GM04503 (cell line): ENCODE measurements at regions not wholly inside any gene's neighbourhood (a gene's known extent, or its start where the extent isn't known, plus 50 kb on each side); places are given as distances from the start of the nearest gene placed in this dataset.

Experiments
- DNase-seq: peaks from one replicate; pipeline ENCODE4 v3.0.0-alpha.2; 2012; ENCODE audit warnings: low read depth

GRCh38 chr5:125607018-125607417 lies 816.2 kb upstream of the GRAMD2B start:
- DNase-seq = peak; percentile 3

DNA sequence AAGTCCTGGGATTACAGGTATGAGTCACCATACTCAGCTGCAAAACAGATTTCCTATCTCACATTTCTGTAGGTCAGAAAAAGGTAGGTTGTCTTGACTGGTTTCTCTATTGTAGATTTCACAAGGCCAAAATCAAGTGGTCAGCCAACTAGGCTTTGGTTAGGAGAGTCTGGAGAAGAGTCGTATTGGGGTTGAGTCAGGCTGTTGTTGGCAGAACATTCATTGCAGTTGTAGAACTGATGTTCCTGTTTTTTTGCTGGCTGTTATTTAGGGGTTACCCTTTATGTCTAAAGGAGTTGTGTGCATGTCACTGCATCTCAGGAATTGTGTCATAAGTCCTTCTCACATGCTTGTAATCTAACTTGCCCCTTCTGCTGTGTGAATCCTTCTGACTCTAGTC lies 814.2 kb upstream of the GRAMD2B start:
- DNase-seq = no peak

DNA sequence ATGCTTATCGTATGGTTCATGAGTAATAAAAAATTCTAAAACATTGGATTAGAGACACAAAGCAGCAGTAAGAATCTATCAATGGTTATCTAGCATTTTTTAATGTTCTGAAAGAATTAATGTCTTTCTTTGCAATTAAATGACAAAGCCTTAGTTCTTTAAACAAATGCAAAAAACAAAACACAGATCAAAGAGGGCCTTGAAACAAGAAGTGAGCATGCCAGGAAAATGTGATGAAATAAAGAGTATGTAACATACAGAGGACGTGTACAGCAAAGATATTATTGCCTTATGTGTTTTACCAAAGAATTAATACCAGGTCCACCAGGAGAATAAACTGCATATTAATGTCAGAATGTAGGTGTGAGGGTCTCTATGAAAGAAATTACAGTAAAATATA lies 812.3 kb upstream of the GRAMD2B start:
- DNase-seq = no peak

DNA sequence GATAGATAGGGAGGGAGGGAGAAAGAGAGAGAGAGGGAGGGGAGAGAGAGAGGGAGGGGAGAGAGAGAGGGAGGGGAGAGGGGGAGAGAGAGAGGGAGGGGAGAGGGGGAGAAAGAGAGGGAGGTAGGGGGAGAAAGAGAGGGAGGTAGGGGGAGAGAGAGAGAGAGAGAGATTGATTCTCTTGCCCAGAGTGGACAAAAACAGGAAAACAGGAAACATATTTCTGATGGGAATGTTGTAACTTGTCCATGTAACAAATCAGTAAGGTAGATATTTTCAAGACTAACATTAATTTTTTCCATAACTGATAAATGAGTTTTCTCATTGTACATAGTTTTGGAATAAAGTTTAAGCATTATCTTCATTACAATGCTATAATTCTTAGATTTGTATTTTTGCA lies 811.7 kb upstream of the GRAMD2B start:
- no peak for DNase-seq

- DNase-seq = no peak
Measured at GRCh38 chr5:125612181-125612721, 811.0 kb upstream of the GRAMD2B start.

DNA sequence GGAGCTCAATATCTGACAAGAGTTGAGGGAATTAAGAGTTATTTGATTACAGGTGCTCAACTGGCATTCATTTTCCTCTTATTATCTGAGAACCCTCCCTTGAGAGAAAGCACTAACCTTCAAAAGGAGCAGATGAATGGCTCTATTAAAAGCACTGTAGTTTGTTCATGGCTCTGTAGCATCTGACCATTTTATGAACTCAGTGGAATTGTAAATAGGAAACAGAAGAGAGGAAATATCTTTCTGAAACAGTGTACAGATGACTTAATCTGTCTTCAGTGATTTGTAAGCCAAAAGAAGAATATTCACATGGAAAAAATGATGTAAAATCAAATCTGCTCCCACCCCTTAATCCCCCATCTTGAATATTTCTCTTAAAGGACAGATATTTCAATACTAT lies 810.4 kb upstream of the GRAMD2B start:
- DNase-seq = no peak

- no peak for DNase-seq
Measured at GRCh38 chr5:125630237-125630636, 793.0 kb upstream of the GRAMD2B start.

- no peak for DNase-seq
Measured at GRCh38 chr5:125633523-125633922, 789.7 kb upstream of the GRAMD2B start.

GRCh38 chr5:125634216-125634835 lies 788.9 kb upstream of the GRAMD2B start:
- DNase-seq = no peak

DNA sequence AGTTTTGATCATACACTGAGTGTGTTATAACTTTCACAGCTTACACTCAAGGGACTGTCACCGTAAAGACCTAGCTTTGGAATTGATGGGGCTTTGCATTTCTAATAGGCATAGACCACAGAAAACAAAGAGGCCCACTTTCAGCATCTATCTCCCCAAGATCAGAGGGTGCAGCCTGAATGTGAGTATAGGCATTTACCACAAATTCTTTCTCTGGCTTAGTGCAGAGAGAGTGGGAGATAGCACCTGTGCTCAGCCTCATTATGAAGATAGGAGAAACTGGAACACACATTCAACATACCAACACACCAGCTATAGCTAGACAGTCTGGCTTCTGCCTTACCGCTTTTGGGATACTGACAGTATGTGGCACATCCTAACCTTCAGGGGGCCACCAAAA lies 783.4 kb upstream of the GRAMD2B start:
- no peak for DNase-seq

DNA sequence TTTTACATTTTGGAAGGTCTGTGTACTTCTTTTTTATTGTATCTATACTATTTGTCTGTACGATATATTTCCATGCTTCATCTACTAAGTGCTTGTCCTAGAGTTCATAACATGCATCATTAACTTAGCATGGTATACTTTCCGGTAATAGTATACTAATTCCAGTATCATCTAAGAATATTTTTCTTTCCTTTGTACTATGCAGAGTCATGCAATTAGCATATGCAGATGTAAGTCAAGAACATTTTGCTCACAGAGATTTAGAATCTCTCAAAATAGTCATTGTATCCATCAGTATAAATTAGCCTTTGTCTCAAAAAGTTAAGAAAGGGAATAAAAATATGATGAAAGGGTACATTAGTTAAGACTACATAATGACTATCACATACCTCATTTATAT lies 770.4 kb upstream of the GRAMD2B start:
- DNase-seq = no peak

DNA sequence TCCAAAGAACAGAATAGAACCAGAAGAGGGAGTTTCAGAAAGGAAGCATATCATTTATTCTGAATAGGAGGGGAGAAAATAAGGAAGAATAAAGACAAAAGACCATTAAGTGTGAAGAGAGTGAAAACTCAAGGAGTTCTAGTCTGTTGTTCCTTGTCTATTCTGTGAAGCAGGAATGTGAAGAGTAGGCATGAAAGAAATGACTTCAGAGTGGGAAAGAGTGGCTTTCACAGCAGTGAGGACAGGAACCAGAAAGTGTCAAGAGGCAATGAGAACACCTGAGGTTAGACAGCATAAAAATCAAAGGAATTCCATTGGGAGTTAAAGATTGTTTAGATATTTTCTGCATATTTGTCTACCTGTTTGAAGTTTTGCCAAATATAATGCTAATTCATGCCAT lies 768.8 kb upstream of the GRAMD2B start:
- DNase-seq = no peak

DNA sequence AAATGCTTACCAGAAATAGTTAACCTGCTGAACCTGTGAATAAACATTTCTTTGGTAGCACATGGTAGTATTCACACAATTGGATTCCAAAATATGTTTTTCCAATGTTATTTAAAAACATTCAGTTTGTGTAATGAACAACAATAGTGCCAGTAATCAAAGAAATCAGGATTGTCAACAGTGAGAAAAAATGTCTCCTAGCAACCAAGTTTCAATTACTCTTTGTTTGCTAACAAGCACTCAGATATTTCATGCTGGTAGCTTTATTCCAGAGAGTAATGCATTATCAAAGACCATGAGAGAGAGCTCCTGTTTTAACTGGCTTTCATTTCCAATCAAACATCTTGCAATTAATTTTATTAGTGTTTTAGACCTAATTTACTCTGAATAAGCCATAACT lies 768.1 kb upstream of the GRAMD2B start:
- DNase-seq = no peak

DNA sequence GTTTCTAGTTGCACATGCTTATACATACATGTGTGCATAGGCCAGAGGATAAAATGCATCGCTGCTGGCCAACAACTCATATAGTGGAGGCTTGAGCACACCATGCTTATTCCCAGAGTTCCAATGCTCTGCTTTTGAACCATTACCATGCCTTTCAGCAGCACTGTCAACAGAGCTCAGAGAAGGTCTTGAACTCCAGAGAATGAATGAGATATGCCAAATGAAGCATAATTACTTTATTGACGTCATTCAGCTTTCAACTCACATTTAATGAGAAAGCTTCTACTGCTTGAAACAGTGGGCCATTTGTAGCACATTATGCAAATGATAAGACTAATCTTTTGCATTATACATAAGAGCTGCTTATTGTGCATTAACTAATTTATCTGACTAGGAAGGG lies 765.3 kb upstream of the GRAMD2B start:
- no peak for DNase-seq

DNA sequence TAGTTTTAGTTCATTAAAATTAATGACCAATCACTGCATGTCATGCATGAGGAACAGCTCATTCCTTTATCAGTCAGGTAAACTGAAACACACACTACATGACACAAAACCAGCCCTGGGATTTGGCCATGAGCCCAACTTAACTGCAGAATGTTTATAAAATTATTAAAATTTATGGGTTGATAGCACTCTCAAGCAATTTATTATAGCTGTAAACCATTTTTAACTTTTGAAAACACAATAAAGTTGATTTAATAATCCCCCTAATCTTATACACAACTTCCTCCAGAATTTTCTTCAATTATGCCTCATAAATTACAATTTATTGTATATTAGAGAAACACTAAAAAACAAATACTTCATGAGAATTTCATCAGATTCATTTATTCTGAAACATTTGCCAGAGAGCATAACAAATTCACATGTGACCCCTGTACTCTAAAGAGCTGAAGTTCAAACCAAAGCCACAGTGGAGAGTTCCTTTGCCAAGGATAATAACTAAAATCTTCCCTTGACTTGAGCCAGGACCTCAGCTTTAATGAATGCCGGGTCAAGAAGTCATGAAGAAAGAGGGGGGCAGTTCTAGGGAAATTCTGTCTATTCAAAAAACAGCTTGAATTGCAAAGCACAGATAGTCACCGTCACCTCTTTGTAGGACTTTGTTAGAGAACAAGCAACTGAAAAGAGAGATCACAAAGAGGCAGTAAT lies 763.7 kb upstream of the GRAMD2B start:
- DNase-seq = no peak

GRCh38 chr5:125660231-125660895 lies 762.8 kb upstream of the GRAMD2B start:
- DNase-seq = no peak

GRCh38 chr5:125661584-125661983 lies 761.6 kb upstream of the GRAMD2B start:
- no peak for DNase-seq

DNA sequence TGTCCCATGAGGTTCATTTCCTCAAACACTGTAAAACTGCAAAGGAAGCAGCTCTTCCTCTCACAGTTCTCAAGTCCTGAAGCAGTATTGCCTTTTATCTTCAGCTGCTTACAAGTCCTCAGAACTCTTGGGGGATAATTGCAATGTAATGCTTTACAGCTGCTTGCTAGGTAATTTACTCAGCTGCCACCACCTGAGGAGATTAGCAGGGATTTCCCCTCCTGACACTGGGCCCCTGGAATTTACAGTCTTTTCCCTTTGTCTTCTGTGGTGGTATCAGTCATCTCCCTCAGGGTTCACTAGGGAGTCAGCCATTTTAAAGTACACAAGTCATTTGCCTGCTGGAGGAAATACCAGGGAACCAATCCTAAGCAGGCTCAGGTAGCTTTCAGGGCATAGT lies 754.3 kb upstream of the GRAMD2B start:
- no peak for DNase-seq

- no peak for DNase-seq
Measured at GRCh38 chr5:125673359-125673950, 749.8 kb upstream of the GRAMD2B start.

DNA sequence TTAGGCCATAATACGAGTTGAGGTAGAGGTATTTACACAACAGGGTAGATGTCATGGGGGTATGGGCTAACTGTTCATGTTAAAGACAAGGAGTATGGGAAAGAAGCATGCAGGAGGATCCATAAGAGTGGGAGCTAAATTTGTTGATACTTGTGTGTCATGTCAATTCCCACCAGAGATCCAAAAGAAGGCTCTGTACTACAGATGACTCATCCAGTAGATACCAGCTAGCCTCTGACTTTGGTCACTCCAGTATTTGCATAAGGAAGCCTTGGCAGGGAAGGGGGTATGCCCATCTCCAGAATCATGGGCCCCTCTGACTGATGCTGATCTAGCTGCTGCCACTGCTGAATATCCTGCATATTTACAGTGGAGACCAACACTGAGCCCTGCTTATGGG lies 743.7 kb upstream of the GRAMD2B start:
- no peak for DNase-seq

GRCh38 chr5:125683669-125684068 lies 739.5 kb upstream of the GRAMD2B start:
- no peak for DNase-seq

GRCh38 chr5:125685771-125686170 lies 737.4 kb upstream of the GRAMD2B start:
- DNase-seq = no peak
